ENCODE measurements at regions not wholly inside any gene's neighbourhood (a gene's known extent, or its start where the extent isn't known, plus 50 kb on each side); places are given as distances from the start of the nearest gene placed in this dataset.
A peak's percentile ranks its signal among the peaks of the same experiment; 100 is the strongest.

DNA sequence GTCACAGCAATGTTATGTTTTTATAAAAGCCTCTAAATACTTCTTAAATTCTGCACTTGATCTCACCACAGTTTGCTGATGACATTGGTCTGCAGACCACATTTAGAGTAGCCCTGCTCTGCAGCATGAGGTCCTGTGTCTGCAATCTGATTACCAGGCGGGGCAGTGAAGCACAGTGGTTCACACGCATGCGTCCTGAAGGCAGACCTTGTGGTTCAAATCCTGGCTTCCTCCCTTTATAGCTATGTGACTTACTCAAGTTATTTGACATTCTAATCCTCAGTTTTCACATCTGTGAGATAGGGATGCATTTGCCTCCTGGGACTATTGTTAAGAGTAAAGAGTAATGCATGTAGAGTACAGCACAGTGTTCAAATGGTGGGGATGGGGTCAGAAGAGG, 50.3 kb downstream of the BMAL2 start:
- DNase-seq (ENCODE audit: low spot score) = no peak

DNA sequence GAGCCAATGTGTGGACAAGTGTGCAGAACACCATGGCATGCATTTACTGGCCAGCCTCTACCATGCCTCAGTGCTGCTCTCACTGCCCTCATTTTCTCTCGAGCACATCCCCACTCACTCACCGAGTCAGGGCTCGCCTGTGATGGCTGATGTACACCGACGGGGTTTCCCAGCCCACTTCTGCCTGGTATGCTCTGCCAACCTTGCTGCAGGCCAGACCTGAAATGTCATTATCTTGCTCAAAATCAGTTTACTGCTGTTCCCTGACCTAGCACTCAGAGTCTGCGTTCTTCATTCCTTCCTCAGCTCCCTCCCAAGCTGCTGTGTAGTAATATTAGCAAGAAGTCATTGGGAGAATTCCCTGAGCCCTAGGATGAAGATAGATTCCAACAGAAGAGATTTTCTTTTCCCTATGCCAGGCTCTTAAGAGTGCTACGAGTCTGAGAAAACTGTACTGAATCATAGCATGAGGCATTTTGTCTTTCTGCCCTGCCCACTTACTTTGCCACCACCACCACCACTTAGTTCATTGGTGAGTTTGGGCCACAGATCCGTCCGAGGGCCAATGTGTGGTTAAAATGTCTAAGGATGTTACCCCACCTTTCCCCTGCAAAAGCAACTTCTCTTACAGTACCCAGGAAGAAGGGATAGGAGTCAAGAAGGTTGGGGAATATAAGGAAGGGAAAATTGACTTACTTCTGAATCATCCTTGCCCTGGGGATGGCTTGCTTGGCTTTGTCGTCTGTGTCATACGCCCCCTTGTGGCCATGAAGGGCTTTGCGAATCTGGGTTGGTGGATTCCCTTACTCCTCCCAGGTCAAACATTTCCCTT, 51.0 kb downstream of the BMAL2 start:
- DNase-seq (ENCODE audit: low spot score) = peak; percentile 83

DNA sequence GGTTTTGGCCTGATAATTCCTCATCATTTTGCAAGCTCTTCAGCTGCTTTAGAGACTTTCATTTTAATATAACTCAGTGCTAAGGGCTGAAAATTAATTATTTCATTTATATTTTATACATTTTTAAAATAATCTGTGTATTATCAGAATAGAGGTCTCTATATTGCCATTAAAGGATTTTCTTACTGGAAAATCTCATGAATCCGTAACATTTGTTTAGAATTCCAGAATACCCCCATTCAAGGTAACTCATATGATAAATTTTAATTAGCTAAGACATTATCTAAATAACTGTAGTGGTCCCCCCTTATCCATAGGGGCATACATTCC, 51.6 kb downstream of the BMAL2 start:
- no peak for DNase-seq (ENCODE audit: low spot score)

DNA sequence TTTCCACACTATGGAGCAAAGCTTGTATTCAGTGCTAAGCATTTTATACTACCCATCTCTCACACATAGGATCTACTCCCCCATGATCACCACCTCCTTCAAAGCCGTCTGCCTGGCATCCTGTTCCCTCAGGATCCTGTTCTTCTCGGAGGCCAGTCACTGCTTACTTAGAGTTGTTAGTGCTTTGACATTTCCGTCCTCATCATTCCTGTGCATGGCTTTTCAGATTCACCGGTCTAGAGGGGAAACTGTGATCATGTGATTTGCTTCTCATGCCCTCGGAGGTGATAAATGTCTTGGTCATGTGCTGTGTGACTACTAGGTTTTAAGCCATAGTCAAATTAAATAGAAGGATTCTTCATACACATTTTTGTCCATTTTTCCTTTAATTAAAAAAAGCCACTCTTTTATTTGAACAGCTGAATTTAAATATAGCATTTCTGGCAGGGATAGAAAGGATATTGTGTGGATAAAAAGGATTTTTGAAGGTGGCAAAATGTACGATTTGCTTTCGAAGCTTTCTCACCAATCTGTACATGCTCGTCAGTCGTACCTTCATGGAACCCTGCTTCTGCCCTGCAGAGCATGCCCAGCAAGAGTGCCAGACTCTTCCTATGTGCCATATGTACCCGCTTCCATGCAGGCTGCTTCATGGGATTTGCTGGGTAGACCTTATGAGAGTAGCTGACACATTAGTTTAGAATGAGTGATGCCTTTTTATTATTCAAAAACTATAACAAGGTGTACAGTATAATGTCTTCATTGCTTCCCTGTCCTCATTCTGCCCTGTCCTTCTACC, 53.3 kb downstream of the BMAL2 start:
- DNase-seq (ENCODE audit: low spot score) = no peak

DNA sequence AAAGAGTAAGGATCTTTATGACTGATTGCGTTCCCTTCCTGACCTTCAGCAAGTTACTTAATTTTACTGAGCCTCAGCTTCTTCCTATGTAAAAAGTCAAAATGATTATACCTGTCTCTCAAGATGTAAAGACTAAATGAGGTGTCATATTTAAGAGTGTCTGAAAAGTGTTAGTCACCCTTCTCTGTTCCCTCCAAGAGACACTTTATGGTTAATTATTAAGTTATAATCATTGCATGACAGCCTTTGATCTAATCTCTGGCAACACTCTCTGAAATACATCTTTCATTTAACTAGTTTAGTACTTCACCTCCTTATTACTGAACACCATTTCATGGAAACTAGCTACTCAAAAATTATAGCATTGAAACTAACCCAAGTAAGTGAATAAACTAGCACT, 54.8 kb downstream of the BMAL2 start:
- DNase-seq (ENCODE audit: low spot score) = no peak

DNA sequence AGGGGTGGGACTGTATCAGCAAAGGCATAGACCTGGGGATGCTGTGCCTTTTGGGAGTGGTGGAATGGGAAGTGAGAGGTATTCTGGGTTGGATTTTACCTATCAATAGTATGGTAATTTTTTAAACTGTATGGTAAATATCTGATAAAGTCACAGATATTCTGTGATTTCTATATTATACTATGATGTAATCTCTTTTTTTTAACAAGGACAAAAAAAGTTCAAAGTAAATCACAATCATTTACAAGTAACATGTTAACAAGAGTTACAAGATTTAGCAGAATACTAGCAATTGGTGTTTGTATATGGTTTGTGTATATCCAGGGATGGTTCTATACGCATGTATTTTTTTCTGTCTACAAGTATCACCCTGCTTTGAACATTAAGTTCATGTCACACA, 56.0 kb downstream of the BMAL2 start:
- no peak for DNase-seq (ENCODE audit: low spot score)

DNA sequence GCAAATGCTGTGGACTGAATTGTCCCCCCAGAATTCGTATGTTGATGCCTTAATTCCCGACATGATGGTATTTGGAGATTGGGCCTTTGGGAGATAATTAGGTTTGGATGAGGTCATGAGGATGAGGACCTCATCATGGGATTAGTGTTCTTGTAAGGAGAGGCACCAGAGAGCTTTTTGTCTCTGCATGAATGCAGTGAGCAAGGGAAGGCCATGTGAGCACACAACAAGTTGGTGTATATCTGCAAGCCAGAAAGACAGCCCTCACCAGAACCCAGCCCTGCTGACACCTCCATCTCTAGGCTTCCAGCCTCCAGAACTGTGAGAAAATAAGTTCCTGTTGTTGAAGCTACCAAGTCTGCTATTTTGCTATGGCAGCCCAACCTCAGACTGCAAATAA, 51.9 kb upstream of the SMCO2 start:
- no peak for DNase-seq (ENCODE audit: low spot score)

DNA sequence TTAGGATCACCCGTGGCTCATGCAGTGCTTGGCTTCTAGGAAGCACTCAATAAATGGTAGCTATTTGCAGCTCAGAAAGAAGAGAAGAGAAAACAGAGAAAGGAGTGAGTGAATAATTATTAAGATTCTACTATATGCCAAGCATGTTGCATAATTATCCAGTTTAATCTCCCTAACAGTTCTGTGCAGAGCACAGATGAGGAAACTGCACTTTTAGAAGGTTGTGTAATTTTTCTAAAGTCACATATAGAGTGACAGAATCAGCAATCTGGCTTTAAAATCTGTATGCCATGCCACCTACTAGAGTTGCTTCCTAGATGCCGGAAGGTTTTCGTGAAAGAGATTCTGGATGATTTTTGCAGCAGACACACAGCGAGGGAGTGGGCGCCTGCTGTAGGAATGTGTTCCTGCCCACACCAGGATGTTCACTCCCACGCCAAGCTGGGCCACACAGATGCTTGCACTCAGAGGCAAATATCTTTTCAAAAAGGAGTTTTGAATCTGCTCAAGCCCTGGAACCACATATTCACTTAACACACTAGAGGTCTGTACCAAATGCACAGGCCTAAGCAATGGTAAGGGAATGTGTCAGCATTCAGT, 50.2 kb upstream of the SMCO2 start:
- no peak for DNase-seq (ENCODE audit: low spot score)

Data from AG08396 (cell line).